IMR-90 (cell line): ENCODE measurements at regions not wholly inside any gene's neighbourhood (a gene's known extent, or its start where the extent isn't known, plus 50 kb on each side); places are given as distances from the start of the nearest gene placed in this dataset.

Source experiments
- ATAC-seq: fragments of 200-7000 bp; cut with Tn5 transposase; 2 replicates; pipeline ENCODE4 v1.9.1; 2020; ENCODE audit warnings: low read depth, mild to moderate bottlenecking, moderate library complexity
- BruUV-seq: library from RNA; stranded (reverse); fragments of 400-500 nt; replicated peaks from 2 replicates; lab custom pipeline; 2021; lab: Mats Ljungman, UMichigan
- CTCF ChIA-PET: fragments of 300-600 bp; formaldehyde crosslinking; extraction: SDS; loops from one replicate; lab custom pipeline; 2021; ENCODE audit warnings: antibody characterized with exemption; lab: Yijun Ruan, JAX
- POLR2A ChIA-PET: fragments of 300-600 bp; sonication (Branson Sonifier 250); formaldehyde crosslinking; loops from one replicate; lab custom pipeline; 2022; ENCODE audit warnings: antibody characterized with exemption; ENCODE audit not compliant: unreplicated experiment; lab: Charles Lee
- DNase-seq: peaks from one replicate; pipeline ENCODE4 v3.0.0; 2013
- H2AFZ ChIP-seq: replicated peaks from 2 replicates; pipeline ENCODE3; 2013; ENCODE audit warnings: low read length, mild to moderate bottlenecking; ENCODE audit not compliant: poor library complexity
- H2AK5ac ChIP-seq: 2 replicates; pipeline ENCODE4 v1.6.1; 2013; ENCODE audit warnings: low read depth, low read length, inconsistent platforms
- H2AK9ac ChIP-seq: replicated peaks from 2 replicates; pipeline ENCODE3; 2013; ENCODE audit warnings: mild to moderate bottlenecking, low read depth, low read length, moderate library complexity; ENCODE audit not compliant: poor library complexity
- H2BK120ac ChIP-seq: 2 replicates; pipeline ENCODE4 v1.6.1; 2013; ENCODE audit warnings: low read depth, low read length, inconsistent platforms
- H2BK15ac ChIP-seq: 3 replicates; pipeline ENCODE4 v1.6.1; 2013; ENCODE audit warnings: low read depth, low read length, inconsistent platforms
- H2BK20ac ChIP-seq: 2 replicates; pipeline ENCODE4 v1.6.1; 2013; ENCODE audit warnings: low read depth, mild to moderate bottlenecking, inconsistent platforms, low read length, moderate library complexity
- H2BK5ac ChIP-seq: 2 replicates; pipeline ENCODE4 v1.6.1; 2013; ENCODE audit warnings: mild to moderate bottlenecking, low read depth, low read length, inconsistent platforms; ENCODE audit not compliant: poor library complexity, severe bottlenecking
- H3K14ac ChIP-seq: replicated peaks from 2 replicates; pipeline ENCODE4 v1.6.1; 2013; ENCODE audit warnings: low read depth, low read length, inconsistent platforms
- H3K18ac ChIP-seq: 2 replicates; pipeline ENCODE4 v1.6.1; 2013; ENCODE audit warnings: low read depth, low read length, control low read depth
- H3K23ac ChIP-seq: 2 replicates; pipeline ENCODE4 v1.6.1; 2013; ENCODE audit warnings: low read depth, low read length, inconsistent platforms
- H3K27ac ChIP-seq: 2 replicates; pipeline ENCODE4 v1.5.1; 2013; ENCODE audit warnings: mild to moderate bottlenecking, control low read depth, low read length; ENCODE audit not compliant: insufficient read depth
- H3K27me3 ChIP-seq: 2 replicates; pipeline ENCODE4 v1.6.1; 2013; ENCODE audit warnings: low read length; ENCODE audit not compliant: control insufficient read depth, insufficient read depth
- H3K36me3 ChIP-seq: 2 replicates; pipeline ENCODE4 v1.6.1; 2013; ENCODE audit warnings: low read length, mixed read lengths; ENCODE audit not compliant: control insufficient read depth, insufficient read depth
- H3K4ac ChIP-seq: 2 replicates; pipeline ENCODE4 v1.6.1; 2013; ENCODE audit warnings: low read depth, low read length, inconsistent platforms
- H3K4me1 ChIP-seq: 2 replicates; pipeline ENCODE4 v1.6.1; 2013; ENCODE audit warnings: low read length, mixed read lengths; ENCODE audit not compliant: control insufficient read depth, insufficient read depth
- H3K4me2 ChIP-seq: 2 replicates; pipeline ENCODE4 v1.6.1; 2013; ENCODE audit warnings: low read depth, mild to moderate bottlenecking, control low read depth, low read length, moderate library complexity
- H3K4me3 ChIP-seq: 2 replicates; pipeline ENCODE4 v1.5.1; 2013; ENCODE audit warnings: low read depth, mild to moderate bottlenecking, control low read depth, low read length, moderate library complexity; ENCODE audit not compliant: insufficient read depth
- H3K56ac ChIP-seq: 2 replicates; pipeline ENCODE4 v1.6.1; 2013; ENCODE audit warnings: low read length, inconsistent platforms; ENCODE audit not compliant: insufficient read depth; ENCODE audit errors: extremely low read depth
- H3K79me1 ChIP-seq, 2 experiments: 2 replicates each; pipeline ENCODE4 v1.6.1; 2013; ENCODE audit warnings: low read length in 2 of 2, inconsistent platforms in 1 of 2, low read depth in 1 of 2
- H3K9ac ChIP-seq: 2 replicates; pipeline ENCODE4 v1.6.1; 2013; ENCODE audit warnings: low read depth, low read length, control low read depth
- H3K9me1 ChIP-seq: 2 replicates; pipeline ENCODE4 v1.6.1; 2013; ENCODE audit warnings: low read length, inconsistent platforms; ENCODE audit not compliant: insufficient read depth
- H3K9me3 ChIP-seq: 2 replicates; pipeline ENCODE4 v1.6.1; 2013; ENCODE audit warnings: low read length; ENCODE audit not compliant: control insufficient read depth, insufficient read depth
- H4K20me1 ChIP-seq: 2 replicates; pipeline ENCODE4 v1.6.1; 2013; ENCODE audit warnings: low read length, inconsistent platforms; ENCODE audit not compliant: insufficient read depth
- H4K5ac ChIP-seq: 2 replicates; pipeline ENCODE4 v1.6.1; 2013; ENCODE audit warnings: mild to moderate bottlenecking, low read depth, low read length, control low read depth
- H4K8ac ChIP-seq, 2 experiments: 2 replicates each; pipeline ENCODE4 v1.6.1; 2013; ENCODE audit warnings: low read depth in 2 of 2, low read length in 2 of 2, control low read depth in 1 of 2, inconsistent platforms in 1 of 2
- H4K91ac ChIP-seq: 2 replicates; pipeline ENCODE4 v1.6.1; 2013; ENCODE audit warnings: low read depth, low read length, inconsistent platforms; ENCODE audit not compliant: insufficient read depth
- CEBPB ChIP-seq: IDR thresholded peaks from 2 replicates; pipeline ENCODE4 v1.6.1; 2012; ENCODE audit warnings: low read depth, low read length, improper control_type of control experiment
- ELK1 ChIP-seq: fragments of 150-350 bp; IDR thresholded peaks from 2 replicates; pipeline ENCODE4 v1.6.1; 2016; ENCODE audit warnings: low read depth, mild to moderate bottlenecking, low read length, moderate library complexity, borderline replicate concordance
- MXI1 ChIP-seq: IDR thresholded peaks from 2 replicates; pipeline ENCODE4 v1.6.1; 2012; ENCODE audit warnings: low read depth, mild to moderate bottlenecking, low read length, moderate library complexity, borderline replicate concordance
- NFE2L2 ChIP-seq: fragments of 150-350 bp; IDR thresholded peaks from 2 replicates; pipeline ENCODE4 v1.6.1; 2016; ENCODE audit warnings: low read depth, mild to moderate bottlenecking, low read length
- POLR2A ChIP-seq: IDR thresholded peaks from 2 replicates; pipeline ENCODE4 v1.6.1; 2012; ENCODE audit warnings: mild to moderate bottlenecking, low read depth, low read length
- RAD21 ChIP-seq: IDR thresholded peaks from 2 replicates; pipeline ENCODE4 v1.6.1; 2012; ENCODE audit warnings: low read length, improper control_type of control experiment
- RCOR1 ChIP-seq: IDR thresholded peaks from 2 replicates; pipeline ENCODE4 v1.6.1; 2012; ENCODE audit warnings: mild to moderate bottlenecking, low read length, improper control_type of control experiment; ENCODE audit not compliant: insufficient replicate concordance
- RFX5 ChIP-seq: IDR thresholded peaks from 2 replicates; pipeline ENCODE4 v1.8.0; 2012; ENCODE audit warnings: low read depth, mild to moderate bottlenecking, low read length, moderate library complexity
- SMC3 ChIP-seq: fragments of 150-350 bp; IDR thresholded peaks from 2 replicates; pipeline ENCODE4 v1.6.1; 2016; ENCODE audit warnings: low read depth, mild to moderate bottlenecking, antibody characterized with exemption, low read length, moderate library complexity
- USF2 ChIP-seq: fragments of 150-350 bp; IDR thresholded peaks from 2 replicates; pipeline ENCODE4 v1.6.1; 2017; ENCODE audit warnings: mild to moderate bottlenecking, antibody characterized with exemption, low read length, low read depth
- WGBS, 2 experiments: methylation state at CpG; one replicate each; pipeline versions ENCODE4 v1.1.5 to v1.1.7; 2013; ENCODE audit warnings: missing lambda C conversion rate in 2 of 2; ENCODE audit not compliant: insufficient read length in 1 of 2; ENCODE audit errors: extremely low coverage in 2 of 2; 5-methylcytosine and 5-hydroxymethylcytosine counted together
- dilution Hi-C: fragments of 300-500 bp; cut with HindIII; formaldehyde crosslinking; loops from one replicate; pipeline ENCODE4 v1.14.3; 2018; ENCODE audit warnings: low sequenced_read_pairs; ENCODE audit not compliant: unreplicated experiment
- in situ Hi-C: fragments of 300-500 bp; cut with MboI; formaldehyde crosslinking; loops from 3 replicates; pipeline ENCODE4 v1.14.3; 2019; ENCODE audit warnings: low sequenced_read_pairs, inconsistent platforms, mixed read lengths
- intact Hi-C: fragments of 100-400 bp; cut with micrococcal nuclease; formaldehyde crosslinking; loops from 2 replicates; pipeline ENCODE4 v1.10.0; 2022
- TF ChIP-seq, protein P1 (sequence below): conservative IDR thresholded peaks from 2 replicates; pipeline ENCODE4 v1.5.1; 2012; ENCODE audit warnings: mild to moderate bottlenecking, low read depth, low read length, improper control_type of control experiment

- Histone ChIP-seq H4K5ac (no peak overlapping the region), H2BK5ac (no peak overlapping the region), H4K91ac (no peak overlapping the region), H3K18ac (no peak overlapping the region), H4K20me1 (no peaks in the 10 kb centered on the region), H3K9me3 (no peaks in the 10 kb centered on the region), H4K8ac (no peak overlapping the region), H2BK120ac (no peak overlapping the region), H2BK15ac (no peak overlapping the region), H3K4me2 (no peak overlapping the region), H3K56ac (no peak overlapping the region), H3K4ac (no peak overlapping the region), H2AFZ (no peak overlapping the region), H3K23ac (no peak overlapping the region), H3K4me1 (no peaks in the 10 kb centered on the region), H3K79me1 (no peaks in the 10 kb centered on the region), H3K27me3 (no peaks in the 10 kb centered on the region), H3K14ac (no peak overlapping the region), H3K27ac (no peak overlapping the region), H3K36me3 (no peaks in the 10 kb centered on the region), H2AK9ac (no peak overlapping the region), H3K9me1 (no peaks in the 10 kb centered on the region), H2AK5ac (no peak overlapping the region), H3K4me3 (no peak overlapping the region), H3K9ac (no peak overlapping the region), H2BK20ac (no peak overlapping the region)
- ChIA-PET POLR2A (interaction anchor here (0.5 kb wide), 1 partner anchor 49 kb away, joined by 3 read pairs; no protein-coding TSS in a partner anchor), CTCF (interaction anchor here (1.0 to 2.1 kb wide), 9 partner anchors 9 to 402 kb away, joined by 3 to 11 read pairs (median 4); no protein-coding TSS in a partner anchor)
- BruUV-seq, result no TSS peak
- DNase-seq, result no peak
- TF ChIP-seq NFE2L2 (no peak), MXI1 (no peak), CEBPB (no peak), RFX5 (no peak), ELK1 (no peak), POLR2A (no peak), RAD21 (no peak), SMC3 (no peak), USF2 (no peak), RCOR1 (no peak)
- TF ChIP-seq, protein P1, sequence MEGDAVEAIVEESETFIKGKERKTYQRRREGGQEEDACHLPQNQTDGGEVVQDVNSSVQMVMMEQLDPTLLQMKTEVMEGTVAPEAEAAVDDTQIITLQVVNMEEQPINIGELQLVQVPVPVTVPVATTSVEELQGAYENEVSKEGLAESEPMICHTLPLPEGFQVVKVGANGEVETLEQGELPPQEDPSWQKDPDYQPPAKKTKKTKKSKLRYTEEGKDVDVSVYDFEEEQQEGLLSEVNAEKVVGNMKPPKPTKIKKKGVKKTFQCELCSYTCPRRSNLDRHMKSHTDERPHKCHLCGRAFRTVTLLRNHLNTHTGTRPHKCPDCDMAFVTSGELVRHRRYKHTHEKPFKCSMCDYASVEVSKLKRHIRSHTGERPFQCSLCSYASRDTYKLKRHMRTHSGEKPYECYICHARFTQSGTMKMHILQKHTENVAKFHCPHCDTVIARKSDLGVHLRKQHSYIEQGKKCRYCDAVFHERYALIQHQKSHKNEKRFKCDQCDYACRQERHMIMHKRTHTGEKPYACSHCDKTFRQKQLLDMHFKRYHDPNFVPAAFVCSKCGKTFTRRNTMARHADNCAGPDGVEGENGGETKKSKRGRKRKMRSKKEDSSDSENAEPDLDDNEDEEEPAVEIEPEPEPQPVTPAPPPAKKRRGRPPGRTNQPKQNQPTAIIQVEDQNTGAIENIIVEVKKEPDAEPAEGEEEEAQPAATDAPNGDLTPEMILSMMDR, result no peak
- WGBS, 2 experiments, result no CpG with 5 or more reads among the region's 9 CpGs
- intact Hi-C loops (loop anchor here (10.0 kb wide), 1 partner anchor 397 kb away; no protein-coding TSS in a partner anchor), in situ Hi-C loops (no loop called here), dilution Hi-C loops (no loop called here)
- no peak for ATAC-seq
Measured at GRCh38 chr2:76197428-76197827, 486.7 kb upstream of the GCFC2 start.
